CD14-positive monocyte (primary cell): ENCODE measurements at regions not wholly inside any gene's neighbourhood (a gene's known extent, or its start where the extent isn't known, plus 50 kb on each side); places are given as distances from the start of the nearest gene placed in this dataset.

ENCODE experiments used
- DNase-seq, 3 donors: peaks; one replicate each; pipeline ENCODE4 v3.0.0-alpha.2; 2011 to 2022
- H2AFZ ChIP-seq: 2 replicates; pipeline ENCODE4 v1.6.0; 2012; ENCODE audit warnings: mild to moderate bottlenecking, low read depth, low read length, inconsistent platforms; ENCODE audit not compliant: insufficient read depth, poor library complexity, severe bottlenecking
- H3K27ac ChIP-seq, 2 donors: 1 replicate in 1 of 2; 2 replicates in 1 of 2; pipeline ENCODE4 v1.5.1; 2012 to 2013; ENCODE audit warnings: low read length in 2 of 2, control low read depth in 1 of 2, inconsistent platforms in 1 of 2, low read depth in 1 of 2, mild to moderate bottlenecking in 1 of 2
- H3K27me3 ChIP-seq, 2 donors: one replicate each; pipeline versions ENCODE4 v1.6.0 to v1.6.1; 2011 to 2013; ENCODE audit warnings: low read length in 2 of 2; ENCODE audit not compliant: control insufficient read depth in 2 of 2, insufficient read depth in 2 of 2
- H3K36me3 ChIP-seq, 2 donors: replicated peaks in 1 of 2; 1 replicate in 1 of 2; 2 replicates in 1 of 2; pipeline versions ENCODE4 v1.5.1 to v1.6.1; 2012 to 2013; ENCODE audit warnings: low read length in 2 of 2, control low read depth in 1 of 2, inconsistent platforms in 1 of 2, mild to moderate bottlenecking in 1 of 2; ENCODE audit not compliant: insufficient read depth in 2 of 2, control insufficient read depth in 1 of 2
- H3K4me1 ChIP-seq, 2 donors: 1 replicate in 1 of 2; 2 replicates in 1 of 2; pipeline versions ENCODE4 v1.5.1 to v1.6.1; 2012 to 2013; ENCODE audit warnings: low read length in 2 of 2, control low read depth in 1 of 2, inconsistent platforms in 1 of 2, mild to moderate bottlenecking in 1 of 2, moderate library complexity in 1 of 2; ENCODE audit not compliant: insufficient read depth in 2 of 2, control insufficient read depth in 1 of 2
- H3K4me2 ChIP-seq: replicated peaks from 2 replicates; pipeline ENCODE3; 2012; ENCODE audit warnings: low read length, moderate library complexity, mild to moderate bottlenecking; ENCODE audit not compliant: poor library complexity, severe bottlenecking; ENCODE audit errors: extremely low read depth
- H3K4me3 ChIP-seq, 3 experiments: fragments of 200-600 bp in 1 of 3; sonication (generic) in 1 of 3; replicated peaks in 1 of 3; 1 replicate in 2 of 3; 2 replicates in 1 of 3; pipeline ENCODE4 v1.5.1; 2011 to 2013; ENCODE audit warnings: low read length in 3 of 3, mild to moderate bottlenecking in 3 of 3, control low read depth in 2 of 3, low read depth in 2 of 3, inconsistent platforms in 1 of 3, moderate library complexity in 1 of 3
- H3K79me2 ChIP-seq: 2 replicates; pipeline ENCODE4 v1.6.0; 2012; ENCODE audit warnings: mild to moderate bottlenecking, control low read depth, inconsistent platforms, low read length, moderate library complexity; ENCODE audit not compliant: insufficient read depth
- H3K9ac ChIP-seq: 2 replicates; pipeline ENCODE4 v1.6.0; 2017; ENCODE audit warnings: low read length, mild to moderate bottlenecking; ENCODE audit not compliant: insufficient read depth, poor library complexity, severe bottlenecking
- H3K9me3 ChIP-seq, 2 donors: replicated peaks in 1 of 2; 1 replicate in 1 of 2; 2 replicates in 1 of 2; pipeline versions ENCODE4 v1.5.1 to v1.6.1; 2012 to 2013; ENCODE audit warnings: low read length in 2 of 2, control low read depth in 1 of 2; ENCODE audit not compliant: control insufficient read depth in 1 of 2, insufficient read depth in 1 of 2
- H4K20me1 ChIP-seq: 2 replicates; pipeline ENCODE4 v1.6.0; 2012; ENCODE audit warnings: mild to moderate bottlenecking, low read length, control low read depth, moderate library complexity; ENCODE audit not compliant: insufficient read depth
- H3K27ac Mint-ChIP-seq, 7 donors: one replicate each; pipeline ENCODE4 v1.8.0; 2020; ENCODE audit warnings: mild to moderate bottlenecking in 7 of 7, mixed read lengths in 7 of 7, moderate library complexity in 6 of 7, inconsistent platforms in 2 of 7
- H3K27me3 Mint-ChIP-seq, 3 donors: one replicate each; pipeline ENCODE4 v1.8.0; 2021 to 2022; ENCODE audit warnings: low read depth in 3 of 3, mild to moderate bottlenecking in 3 of 3, mixed read lengths in 3 of 3, moderate library complexity in 3 of 3, inconsistent platforms in 1 of 3
- H3K36me3 Mint-ChIP-seq, 2 donors: one replicate each; pipeline ENCODE4 v1.8.0; 2020; ENCODE audit warnings: mixed read lengths in 2 of 2, inconsistent platforms in 1 of 2, mild to moderate bottlenecking in 1 of 2
- H3K4me1 Mint-ChIP-seq: one replicate; pipeline ENCODE4 v1.8.0; 2020; ENCODE audit warnings: mild to moderate bottlenecking, mixed read lengths
- H3K4me3 Mint-ChIP-seq, 2 donors: one replicate each; pipeline ENCODE4 v1.8.0; 2020; ENCODE audit warnings: mild to moderate bottlenecking in 2 of 2, mixed read lengths in 2 of 2, moderate library complexity in 1 of 2
- H3K9me3 Mint-ChIP-seq, 7 donors: one replicate each; pipeline ENCODE4 v1.8.0; 2020 to 2022; ENCODE audit warnings: mixed read lengths in 7 of 7, mild to moderate bottlenecking in 6 of 7, moderate library complexity in 6 of 7, inconsistent platforms in 2 of 7
- WGBS: methylation state at CpG from one replicate; pipeline ENCODE4 v1.1.5; 2013; ENCODE audit warnings: missing lambda C conversion rate; ENCODE audit not compliant: insufficient coverage; 5-methylcytosine and 5-hydroxymethylcytosine counted together
- intact Hi-C, 2 donors: fragments of 100-400 bp; cut with micrococcal nuclease; formaldehyde crosslinking; loops; one replicate each; pipeline versions ENCODE4 v1.15.0 to v1.15.1; 2023
- TF ChIP-seq, protein P1 (sequence below): fragments of 200-600 bp; IDR thresholded peaks from one replicate; pipeline ENCODE4 v1.8.0; 2022; ENCODE audit warnings: antibody characterized with exemption, mild to moderate bottlenecking

DNA sequence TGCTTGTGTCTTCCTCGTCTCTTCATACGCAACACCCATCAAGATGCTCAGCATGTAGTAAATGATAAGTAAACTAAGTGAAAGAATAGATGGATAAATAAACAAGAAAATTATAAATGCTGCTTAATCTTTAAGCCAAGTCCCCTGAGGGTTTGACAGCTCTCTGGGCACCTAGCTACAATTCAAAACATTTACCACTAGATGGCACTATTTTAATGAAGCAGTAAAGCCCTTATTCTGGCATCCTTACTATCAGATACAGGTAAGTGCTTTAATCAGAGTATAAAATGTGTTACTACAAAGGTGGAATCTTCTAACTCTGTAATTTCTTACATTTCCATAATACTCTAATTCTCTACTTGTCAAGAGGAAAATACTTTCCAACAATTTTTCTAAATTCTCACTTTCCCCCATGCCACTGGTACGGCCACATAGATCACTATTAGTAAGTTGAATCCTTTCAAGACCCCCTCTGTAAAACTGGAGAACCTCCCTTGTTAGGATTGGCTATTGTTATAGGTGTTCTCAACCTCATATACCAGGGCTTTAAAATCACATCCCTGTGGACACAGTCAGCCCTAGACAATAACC lies 137.8 kb downstream of the BARHL2 start:
- Histone ChIP-seq H3K27me3 (peaks cover 0 to 4% of the 10 kb centered on the region in 2 donors), H4K20me1 (no peaks in the 10 kb centered on the region), H2AFZ (no peak overlapping the region), H3K4me2 (no peak overlapping the region), H3K4me1 (no peaks in the 10 kb centered on the region), H3K27ac (no peak overlapping the region), H3K79me2 (no peaks in the 10 kb centered on the region), H3K4me3 (no peak overlapping the region), H3K9me3 (no peaks in the 10 kb centered on the region), H3K9ac (no peak overlapping the region), H3K36me3 (no peaks in the 10 kb centered on the region)
- TF ChIP-seq, protein P1, sequence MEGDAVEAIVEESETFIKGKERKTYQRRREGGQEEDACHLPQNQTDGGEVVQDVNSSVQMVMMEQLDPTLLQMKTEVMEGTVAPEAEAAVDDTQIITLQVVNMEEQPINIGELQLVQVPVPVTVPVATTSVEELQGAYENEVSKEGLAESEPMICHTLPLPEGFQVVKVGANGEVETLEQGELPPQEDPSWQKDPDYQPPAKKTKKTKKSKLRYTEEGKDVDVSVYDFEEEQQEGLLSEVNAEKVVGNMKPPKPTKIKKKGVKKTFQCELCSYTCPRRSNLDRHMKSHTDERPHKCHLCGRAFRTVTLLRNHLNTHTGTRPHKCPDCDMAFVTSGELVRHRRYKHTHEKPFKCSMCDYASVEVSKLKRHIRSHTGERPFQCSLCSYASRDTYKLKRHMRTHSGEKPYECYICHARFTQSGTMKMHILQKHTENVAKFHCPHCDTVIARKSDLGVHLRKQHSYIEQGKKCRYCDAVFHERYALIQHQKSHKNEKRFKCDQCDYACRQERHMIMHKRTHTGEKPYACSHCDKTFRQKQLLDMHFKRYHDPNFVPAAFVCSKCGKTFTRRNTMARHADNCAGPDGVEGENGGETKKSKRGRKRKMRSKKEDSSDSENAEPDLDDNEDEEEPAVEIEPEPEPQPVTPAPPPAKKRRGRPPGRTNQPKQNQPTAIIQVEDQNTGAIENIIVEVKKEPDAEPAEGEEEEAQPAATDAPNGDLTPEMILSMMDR, result peak; percentile 72
- no peak overlapping the region for H3K4me3 Mint-ChIP-seq
- peaks cover 0 to 2% (median 1%) of the 10 kb centered on the region in 3 donors for H3K27me3 Mint-ChIP-seq
- peak in 1 of 3 donors; percentile 24 for DNase-seq
- H3K4me1 Mint-ChIP-seq, result no peaks in the 10 kb centered on the region
- no CpG with 5 or more reads among the region's 3 CpGs for WGBS
- intact Hi-C loops, result no loop called here
- H3K27ac Mint-ChIP-seq, result no peak overlapping the region
- peaks cover 0 to 8% (median 4%) of the 10 kb centered on the region in 7 donors for H3K9me3 Mint-ChIP-seq
- no peaks in the 10 kb centered on the region for H3K36me3 Mint-ChIP-seq

DNA sequence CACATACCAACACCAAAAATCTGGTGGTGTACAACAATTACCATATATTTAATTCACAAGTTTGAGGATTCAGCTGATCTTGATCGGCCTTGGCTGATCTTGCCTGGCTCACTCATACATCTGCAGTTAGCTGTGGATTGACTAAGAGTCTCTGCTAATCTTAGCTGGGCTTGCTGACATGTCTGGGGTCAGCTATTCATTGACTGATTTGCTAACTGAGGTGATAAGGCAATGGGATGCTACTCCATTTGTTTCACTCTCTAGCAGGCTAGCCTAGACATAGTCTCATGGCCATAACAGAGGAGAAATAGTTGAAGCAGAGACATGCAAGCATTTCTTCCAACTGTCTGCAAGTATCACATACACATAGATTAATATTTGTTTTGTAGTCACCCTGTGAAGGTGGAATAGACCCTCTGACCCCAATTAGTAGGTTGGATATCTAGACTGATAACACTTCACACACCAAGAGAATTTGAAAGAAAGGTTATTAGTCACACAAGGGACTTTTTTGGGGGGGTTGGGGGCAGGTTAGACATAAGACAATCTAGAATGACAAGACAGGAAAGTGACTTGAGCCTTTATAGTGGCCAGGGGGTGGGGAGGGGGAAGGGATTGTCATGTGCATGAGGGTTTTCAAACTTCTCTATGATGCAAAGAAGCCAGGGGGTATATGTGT lies 142.3 kb downstream of the BARHL2 start:
- TF ChIP-seq, protein P1, result no peak
- no peaks in the 10 kb centered on the region for H3K36me3 Mint-ChIP-seq
- no peak overlapping the region for H3K4me3 Mint-ChIP-seq
- no peak overlapping the region for H3K4me2 ChIP-seq
- H3K9me3 ChIP-seq, result no peaks in the 10 kb centered on the region
- no peaks in the 10 kb centered on the region for H3K79me2 ChIP-seq
- no peaks in the 10 kb centered on the region for H3K4me1 Mint-ChIP-seq
- H3K4me1 ChIP-seq, result no peaks in the 10 kb centered on the region
- H3K9ac ChIP-seq, result no peak overlapping the region
- no peaks in the 10 kb centered on the region for H4K20me1 ChIP-seq
- H3K4me3 ChIP-seq, result no peak overlapping the region
- no peak overlapping the region for H2AFZ ChIP-seq
- intact Hi-C loops, result no loop called here
- no peak overlapping the region for H3K27ac ChIP-seq
- no peak for DNase-seq
- H3K27ac Mint-ChIP-seq, result no peak overlapping the region
- WGBS, result no CpG with 5 or more reads among the region's 1 CpG
- H3K27me3 ChIP-seq, result peaks cover 0 to 4% of the 10 kb centered on the region in 2 donors
- peaks cover 0 to 6% (median 2%) of the 10 kb centered on the region in 7 donors for H3K9me3 Mint-ChIP-seq
- H3K36me3 ChIP-seq, result no peaks in the 10 kb centered on the region
- peaks cover 0 to 4% (median 3%) of the 10 kb centered on the region in 3 donors for H3K27me3 Mint-ChIP-seq
